Heart left ventricle (tissue), 13 donors: ENCODE measurements at regions not wholly inside any gene's neighbourhood (a gene's known extent, or its start where the extent isn't known, plus 50 kb on each side); places are given as distances from the start of the nearest gene placed in this dataset.

ENCODE experiments used
- POLR2A ChIP-seq, 2 donors: fragments of 450-650 bp; IDR thresholded peaks; one replicate each; pipeline ENCODE4 v1.6.1; 2017; ENCODE audit warnings: antibody characterized with exemption in 2 of 2, mild to moderate bottlenecking in 2 of 2, moderate library complexity in 2 of 2
- TF ChIP-seq, protein P1 (sequence below), 12 donors: fragments of 200-600 bp; sonication (generic) in 4 of 12; IDR thresholded peaks; one replicate each; pipeline versions ENCODE4 v1.5.0 to v1.8.0; 2018 to 2022; ENCODE audit warnings: antibody characterized with exemption in 12 of 12, mild to moderate bottlenecking in 5 of 12
- donor health status: ischemic (EF 13 %, LVEDD 7.1; RV severe dilation, severe dysfunction).
- donor health status: DM: no; HTN: yes; CAD: no.
- donor health status: DM: no; HTN: no; CAD: no.
- donor health status: ischemic (EF 25% LVEDD 6.9; RV normal size, moderate dysfunction).
- donor health status: ischemic (EF 25% LVEDD 5.7; RV mildly dilated, moderate dysfunction).
- donor health status: ischemic (EF 35%, LVEDD 5.7; RV mildly dilated, moderate dysfunction).
- donor health status: nonischemic (EF 11% LVEDD 7.7; RV severe dilation, severe dysfunction).
- donor health status: DM: yes; HTN: yes; CAD: no.
- donor health status: PGD.
- donor health status: ischemic (EF 29% LVEDD 5.4; RV normal size, mild dysfunction).
- donor health status: nonischemic (EF 23%, LVEDD 6.1; RV moderate dilation, normal function).

- TF ChIP-seq, protein P1, sequence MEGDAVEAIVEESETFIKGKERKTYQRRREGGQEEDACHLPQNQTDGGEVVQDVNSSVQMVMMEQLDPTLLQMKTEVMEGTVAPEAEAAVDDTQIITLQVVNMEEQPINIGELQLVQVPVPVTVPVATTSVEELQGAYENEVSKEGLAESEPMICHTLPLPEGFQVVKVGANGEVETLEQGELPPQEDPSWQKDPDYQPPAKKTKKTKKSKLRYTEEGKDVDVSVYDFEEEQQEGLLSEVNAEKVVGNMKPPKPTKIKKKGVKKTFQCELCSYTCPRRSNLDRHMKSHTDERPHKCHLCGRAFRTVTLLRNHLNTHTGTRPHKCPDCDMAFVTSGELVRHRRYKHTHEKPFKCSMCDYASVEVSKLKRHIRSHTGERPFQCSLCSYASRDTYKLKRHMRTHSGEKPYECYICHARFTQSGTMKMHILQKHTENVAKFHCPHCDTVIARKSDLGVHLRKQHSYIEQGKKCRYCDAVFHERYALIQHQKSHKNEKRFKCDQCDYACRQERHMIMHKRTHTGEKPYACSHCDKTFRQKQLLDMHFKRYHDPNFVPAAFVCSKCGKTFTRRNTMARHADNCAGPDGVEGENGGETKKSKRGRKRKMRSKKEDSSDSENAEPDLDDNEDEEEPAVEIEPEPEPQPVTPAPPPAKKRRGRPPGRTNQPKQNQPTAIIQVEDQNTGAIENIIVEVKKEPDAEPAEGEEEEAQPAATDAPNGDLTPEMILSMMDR (IDR thresholded peaks at IDR 0.05) = no peak
- TF ChIP-seq POLR2A (IDR thresholded peaks at IDR 0.05) = no peak
Measured at GRCh38 chr16:86327321-86327720, 183.0 kb upstream of the FOXF1 start.
